SU-DHL-6 (cell line): ENCODE measurements at regions not wholly inside any gene's neighbourhood (a gene's known extent, or its start where the extent isn't known, plus 50 kb on each side); places are given as distances from the start of the nearest gene placed in this dataset.

Source experiments
- H2AFZ ChIP-seq: fragments of 200-600 bp; sonication (generic); 2 replicates; pipeline ENCODE4 v1.6.1; 2014; ENCODE audit warnings: low read depth, mild to moderate bottlenecking, moderate library complexity, mixed read lengths, antibody characterized with exemption, low read length; ENCODE audit not compliant: severe bottlenecking
- H3F3A ChIP-seq: fragments of 200-600 bp; shearing (Covaris generic); 2 replicates; pipeline ENCODE4 v1.6.0; 2016; ENCODE audit warnings: antibody characterized with exemption, mild to moderate bottlenecking; ENCODE audit not compliant: insufficient read depth
- H3K27ac ChIP-seq: fragments of 200-600 bp; sonication (generic); 2 replicates; pipeline ENCODE4 v1.5.1; 2016; ENCODE audit warnings: low read depth, mild to moderate bottlenecking, low read length, moderate library complexity, mixed read lengths
- H3K27me3 ChIP-seq: fragments of 200-600 bp; sonication (generic), shearing (Covaris generic); 2 replicates; pipeline ENCODE4 v1.6.0; 2014; ENCODE audit warnings: mild to moderate bottlenecking, low read length
- H3K36me3 ChIP-seq: fragments of 200-600 bp; sonication (generic); 2 replicates; pipeline ENCODE4 v1.6.1; 2014; ENCODE audit warnings: mild to moderate bottlenecking, low read length, mixed read lengths
- H3K4me2 ChIP-seq: fragments of 300-600, 200-600 bp; shearing (Covaris generic), sonication (generic); 2 replicates; pipeline ENCODE4 v1.6.0; 2014; ENCODE audit warnings: low read length, low read depth, mild to moderate bottlenecking; ENCODE audit not compliant: poor library complexity, severe bottlenecking
- H3K4me3 ChIP-seq: fragments of 200-600 bp; sonication (generic); 2 replicates; pipeline ENCODE4 v1.5.1; 2014; ENCODE audit warnings: antibody characterized with exemption, low read length, mild to moderate bottlenecking, mixed read lengths; ENCODE audit not compliant: insufficient read depth, poor library complexity, severe bottlenecking
- H3K79me2 ChIP-seq: fragments of 200-600 bp; sonication (generic); 2 replicates; pipeline ENCODE4 v1.6.1; 2014; ENCODE audit warnings: mild to moderate bottlenecking, low read length, moderate library complexity; ENCODE audit not compliant: insufficient read depth
- H3K9ac ChIP-seq: fragments of 200-600 bp; sonication (generic); 2 replicates; pipeline ENCODE4 v1.7.0; 2014; ENCODE audit warnings: mild to moderate bottlenecking, low read length
- H3K9me2 ChIP-seq: fragments of 200-600 bp; sonication (generic); replicated peaks from 2 replicates; pipeline ENCODE4 v1.6.1; 2014; ENCODE audit warnings: low read length; ENCODE audit not compliant: insufficient read depth
- H3K9me3 ChIP-seq: fragments of 200-600 bp; sonication (generic); 2 replicates; pipeline ENCODE4 v1.6.1; 2014; ENCODE audit warnings: low read length, mixed read lengths; ENCODE audit not compliant: insufficient read depth
- H4K20me1 ChIP-seq: fragments of 200-600 bp; sonication (generic); 2 replicates; pipeline ENCODE4 v1.6.1; 2014; ENCODE audit warnings: low read depth, mild to moderate bottlenecking, antibody characterized with exemption, low read length, moderate library complexity, mixed read lengths
- CTCF ChIP-seq: fragments of 200-600 bp; sonication (generic); IDR thresholded peaks from one replicate; pipeline ENCODE4 v1.5.1; 2017; ENCODE audit warnings: antibody characterized with exemption, mild to moderate bottlenecking, low read length, moderate library complexity; ENCODE audit not compliant: insufficient read depth, poor library complexity, severe bottlenecking
- EZH2phosphoT487 ChIP-seq: fragments of 200-600 bp; sonication (generic), shearing (Covaris generic); conservative IDR thresholded peaks from 2 replicates; pipeline ENCODE4 v1.6.1; 2018; ENCODE audit warnings: mild to moderate bottlenecking, antibody characterized with exemption, low read length, moderate library complexity, mixed read lengths

- H3K27me3 ChIP-seq, result no peaks in the 10 kb centered on the region
- no peaks in the 10 kb centered on the region for H3K9me2 ChIP-seq
- TF ChIP-seq CTCF (no peak), EZH2phosphoT487 (no peak)
- H3F3A ChIP-seq, result no peaks in the 10 kb centered on the region
- no peak overlapping the region for H2AFZ ChIP-seq
- H3K4me3 ChIP-seq, result no peak overlapping the region
- 0 out of 2 replicates have a peak, but pooled peaks cover 5% of the 10 kb centered on the region for H3K9me3 ChIP-seq
- H3K36me3 ChIP-seq, result no peaks in the 10 kb centered on the region
- H3K4me2 ChIP-seq, result no peak overlapping the region
- no peaks in the 10 kb centered on the region for H3K79me2 ChIP-seq
- no peak overlapping the region for H3K9ac ChIP-seq
- H4K20me1 ChIP-seq, result no peaks in the 10 kb centered on the region
- no peak overlapping the region for H3K27ac ChIP-seq
These were observed 180.9 kb downstream of the ZNF621 start for GRCh38 chr3:40705663-40706062.

DNA sequence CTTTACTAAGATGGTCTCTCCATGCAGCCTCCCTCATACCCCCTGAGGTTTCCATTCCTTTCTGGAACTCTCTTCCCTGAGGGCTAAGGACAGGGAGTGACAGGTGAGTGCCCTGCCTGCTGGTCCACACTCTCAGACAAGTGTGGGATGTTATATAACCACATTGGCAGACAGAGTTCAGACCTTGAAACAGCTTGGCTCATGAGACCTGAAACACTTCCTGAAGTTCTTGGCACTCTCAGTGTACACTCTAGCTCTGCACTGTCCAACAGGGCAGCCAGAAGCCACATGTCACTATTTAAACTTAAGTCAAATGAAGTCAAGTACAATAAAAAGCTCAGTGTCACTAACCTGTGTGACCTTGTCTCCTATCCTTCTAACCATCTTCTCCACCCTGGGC, 188.5 kb downstream of the ZNF621 start:
- peak overlapping the region; percentile 47 for H3K4me2 ChIP-seq

GRCh38 chr3:40713795-40714194, 189.0 kb downstream of the ZNF621 start:
- H3K79me2 ChIP-seq, result no peaks in the 10 kb centered on the region
- no peaks in the 10 kb centered on the region for H3K9me3 ChIP-seq
- H4K20me1 ChIP-seq, result no peaks in the 10 kb centered on the region
- H3K4me3 ChIP-seq, result no peak overlapping the region
- no peaks in the 10 kb centered on the region for H3K27me3 ChIP-seq
- H3K9ac ChIP-seq, result no peak overlapping the region
- H3K27ac ChIP-seq, result peak overlapping the region; percentile 73
- no peak for TF ChIP-seq CTCF
- TF ChIP-seq EZH2phosphoT487, result no peak
- H2AFZ ChIP-seq, result no peak overlapping the region
- H3K4me2 ChIP-seq, result peak overlapping the region; percentile 47
- no peaks in the 10 kb centered on the region for H3F3A ChIP-seq
- H3K9me2 ChIP-seq, result no peaks in the 10 kb centered on the region
- H3K36me3 ChIP-seq, result no peaks in the 10 kb centered on the region

More for the DNA sequence above, 188.5 kb downstream of the ZNF621 start:
- no peaks in the 10 kb centered on the region for H3F3A ChIP-seq
- H2AFZ ChIP-seq, result no peak overlapping the region
- H4K20me1 ChIP-seq, result no peaks in the 10 kb centered on the region
- H3K27ac ChIP-seq, result peak overlapping the region; percentile 73
- H3K36me3 ChIP-seq, result no peaks in the 10 kb centered on the region
- no peaks in the 10 kb centered on the region for H3K9me3 ChIP-seq
- TF ChIP-seq EZH2phosphoT487 (no peak), CTCF (no peak)
- H3K4me3 ChIP-seq, result no peak overlapping the region
- H3K79me2 ChIP-seq, result no peaks in the 10 kb centered on the region
- no peak overlapping the region for H3K9ac ChIP-seq
- no peaks in the 10 kb centered on the region for H3K9me2 ChIP-seq
- no peaks in the 10 kb centered on the region for H3K27me3 ChIP-seq
